ENCODE measurements at regions not wholly inside any gene's neighbourhood (a gene's known extent, or its start where the extent isn't known, plus 50 kb on each side); places are given as distances from the start of the nearest gene placed in this dataset.

- H3K27me3 Mint-ChIP-seq (ENCODE audit: low read depth in 2 of 2) = peaks cover 23 to 57% of the 10 kb centered on the region in 2 donors
- no peak for TF ChIP-seq CTCF (IDR thresholded peaks at IDR 0.05)
These were observed 177.4 kb upstream of the NECTIN1 start for GRCh38 chr11:119906376-119906775.

GRCh38 chr11:119905162-119905561, 176.2 kb upstream of the NECTIN1 start:
- ATAC-seq (no peak), DNase-seq (no peak)
- Histone ChIP-seq H3K9me3 (ENCODE audit: control insufficient read depth, insufficient read depth, low read length) (no peaks in the 10 kb centered on the region), H3K4me1 (ENCODE audit: control insufficient read depth, insufficient read depth, low read length) (no peaks in the 10 kb centered on the region), H3K27ac (ENCODE audit: low read length) (no peak overlapping the region), H3K27me3 (ENCODE audit: control insufficient read depth, insufficient read depth, low read length) (no peaks in the 10 kb centered on the region), H3K4me3 (ENCODE audit: low read length) (no peak overlapping the region), H3K36me3 (ENCODE audit: control insufficient read depth, insufficient read depth, low read length) (no peaks in the 10 kb centered on the region)
- no peak overlapping the region for H3K4me3 Mint-ChIP-seq
- H3K27me3 Mint-ChIP-seq (ENCODE audit: low read depth in 2 of 2) = peaks cover 23 to 62% of the 10 kb centered on the region in 2 donors
- intact Hi-C loops (cut with micrococcal nuclease) = no loop called here
- H3K27ac Mint-ChIP-seq = no peak overlapping the region
- WGBS (ENCODE audit: insufficient coverage) = 81% methylated on average over 4 of the region's 4 CpGs
- H3K4me1 Mint-ChIP-seq = no peaks in the 10 kb centered on the region
- no peak for TF ChIP-seq CTCF (IDR thresholded peaks at IDR 0.05)
- H3K36me3 Mint-ChIP-seq = no peaks in the 10 kb centered on the region
- H3K9me3 Mint-ChIP-seq = no peaks in the 10 kb centered on the region

More at GRCh38 chr11:119906376-119906775, 177.4 kb upstream of the NECTIN1 start:
- no peak overlapping the region for H3K4me3 ChIP-seq (ENCODE audit: low read length)
- H3K27ac ChIP-seq (ENCODE audit: low read length) = no peak overlapping the region
- no peaks in the 10 kb centered on the region for H3K27me3 ChIP-seq (ENCODE audit: control insufficient read depth, insufficient read depth, low read length)
- no peak overlapping the region for H3K27ac Mint-ChIP-seq
- no peaks in the 10 kb centered on the region for H3K4me1 Mint-ChIP-seq
- no peak overlapping the region for H3K4me3 Mint-ChIP-seq
- DNase-seq (no peak), ATAC-seq (no peak)
- no peaks in the 10 kb centered on the region for H3K9me3 Mint-ChIP-seq
- WGBS (ENCODE audit: insufficient coverage) = 96% methylated on average over 8 of the region's 8 CpGs
- H3K9me3 ChIP-seq (ENCODE audit: control insufficient read depth, insufficient read depth, low read length) = no peaks in the 10 kb centered on the region
- no peaks in the 10 kb centered on the region for H3K36me3 ChIP-seq (ENCODE audit: control insufficient read depth, insufficient read depth, low read length)
- no peaks in the 10 kb centered on the region for H3K4me1 ChIP-seq (ENCODE audit: control insufficient read depth, insufficient read depth, low read length)
- intact Hi-C loops (cut with micrococcal nuclease) = no loop called here
- no peaks in the 10 kb centered on the region for H3K36me3 Mint-ChIP-seq

- Histone ChIP-seq H3K9me3 (ENCODE audit: control insufficient read depth, insufficient read depth, low read length) (no peaks in the 10 kb centered on the region), H3K4me1 (ENCODE audit: control insufficient read depth, insufficient read depth, low read length) (no peaks in the 10 kb centered on the region), H3K4me3 (ENCODE audit: low read length) (no peak overlapping the region), H3K27ac (ENCODE audit: low read length) (no peak overlapping the region), H3K36me3 (ENCODE audit: control insufficient read depth, insufficient read depth, low read length) (no peaks in the 10 kb centered on the region), H3K27me3 (ENCODE audit: control insufficient read depth, insufficient read depth, low read length) (no peaks in the 10 kb centered on the region)
- no peaks in the 10 kb centered on the region for H3K36me3 Mint-ChIP-seq
- DNase-seq (no peak), ATAC-seq (no peak)
- H3K4me1 Mint-ChIP-seq = no peaks in the 10 kb centered on the region
- no peak overlapping the region for H3K4me3 Mint-ChIP-seq
- H3K9me3 Mint-ChIP-seq = no peaks in the 10 kb centered on the region
- intact Hi-C loops (cut with micrococcal nuclease) = no loop called here
- peaks cover 22 to 64% of the 10 kb centered on the region in 2 donors for H3K27me3 Mint-ChIP-seq (ENCODE audit: low read depth in 2 of 2)
- no peak overlapping the region for H3K27ac Mint-ChIP-seq
- 88% methylated on average over 4 of the region's 4 CpGs for WGBS (ENCODE audit: insufficient coverage)
- TF ChIP-seq CTCF (IDR thresholded peaks at IDR 0.05) = no peak
These were observed 175.6 kb upstream of the NECTIN1 start for GRCh38 chr11:119904531-119905035.

- intact Hi-C loops (cut with micrococcal nuclease) = no loop called here
- DNase-seq (no peak), ATAC-seq (no peak)
- TF ChIP-seq CTCF (IDR thresholded peaks at IDR 0.05) = no peak
- H3K4me3 ChIP-seq (ENCODE audit: low read length) = no peak overlapping the region
- Mint-ChIP-seq H3K9me3 (no peaks in the 10 kb centered on the region), H3K27me3 (ENCODE audit: low read depth in 2 of 2) (peaks cover 22 to 57% of the 10 kb centered on the region in 2 donors), H3K36me3 (no peaks in the 10 kb centered on the region), H3K4me1 (no peaks in the 10 kb centered on the region), H3K27ac (no peak overlapping the region), H3K4me3 (no peak overlapping the region)
- no peaks in the 10 kb centered on the region for H3K4me1 ChIP-seq (ENCODE audit: control insufficient read depth, insufficient read depth, low read length)
- H3K36me3 ChIP-seq (ENCODE audit: control insufficient read depth, insufficient read depth, low read length) = no peaks in the 10 kb centered on the region
- H3K27me3 ChIP-seq (ENCODE audit: control insufficient read depth, insufficient read depth, low read length) = no peaks in the 10 kb centered on the region
- no peak overlapping the region for H3K27ac ChIP-seq (ENCODE audit: low read length)
- WGBS (ENCODE audit: insufficient coverage) = 90% methylated on average over 7 of the region's 8 CpGs
- H3K9me3 ChIP-seq (ENCODE audit: control insufficient read depth, insufficient read depth, low read length) = no peaks in the 10 kb centered on the region
These were observed 174.8 kb upstream of the NECTIN1 start for GRCh38 chr11:119903821-119904220.
